ENCODE measurements at regions not wholly inside any gene's neighbourhood (a gene's known extent, or its start where the extent isn't known, plus 50 kb on each side); places are given as distances from the start of the nearest gene placed in this dataset.

- TF ChIP-seq POLR2A (IDR thresholded peaks at IDR 0.05) (no peak), CTCF (IDR thresholded peaks at IDR 0.05) (no peak), POLR2AphosphoS5 (IDR thresholded peaks at IDR 0.05; ENCODE audit: insufficient read depth in 1 of 2, low read depth in 1 of 2) (no peak)
- intact Hi-C loops (cut with DNase I): no loop called here
Measured at GRCh38 chr10:3684891-3685290, 100.1 kb downstream of the KLF6 start.

GRCh38 chr10:3683560-3683959, 101.4 kb downstream of the KLF6 start:
- no peaks in the 10 kb centered on the region for H3K27me3 ChIP-seq
- no peak overlapping the region for H3K4me3 ChIP-seq
- intact Hi-C loops (cut with DNase I): no loop called here
- TF ChIP-seq POLR2A (IDR thresholded peaks at IDR 0.05) (no peak), CTCF (IDR thresholded peaks at IDR 0.05) (no peak), POLR2AphosphoS5 (IDR thresholded peaks at IDR 0.05; ENCODE audit: insufficient read depth in 1 of 2, low read depth in 1 of 2) (no peak)
- H3K4me1 ChIP-seq: no peaks in the 10 kb centered on the region
- no peak overlapping the region for H3K27ac ChIP-seq
- no peaks in the 10 kb centered on the region for H3K36me3 ChIP-seq
- DNase-seq (ENCODE audit: extremely low spot score in 2 of 2): no peak
- H3K9me3 ChIP-seq: no peaks in the 10 kb centered on the region

More at GRCh38 chr10:3684891-3685290, 100.1 kb downstream of the KLF6 start:
- DNase-seq (ENCODE audit: extremely low spot score in 2 of 2): no peak
- Histone ChIP-seq H3K27ac (no peak overlapping the region), H3K9me3 (no peaks in the 10 kb centered on the region), H3K27me3 (no peaks in the 10 kb centered on the region), H3K4me1 (no peaks in the 10 kb centered on the region), H3K36me3 (no peaks in the 10 kb centered on the region), H3K4me3 (no peak overlapping the region)

GRCh38 chr10:3682745-3683144, 102.3 kb downstream of the KLF6 start:
- no peak for DNase-seq (ENCODE audit: extremely low spot score in 2 of 2)
- no peak for TF ChIP-seq POLR2A (IDR thresholded peaks at IDR 0.05)
- no peak for TF ChIP-seq CTCF (IDR thresholded peaks at IDR 0.05)
- no peak for TF ChIP-seq POLR2AphosphoS5 (IDR thresholded peaks at IDR 0.05; ENCODE audit: insufficient read depth in 1 of 2, low read depth in 1 of 2)
- no peak overlapping the region for H3K27ac ChIP-seq
- no peaks in the 10 kb centered on the region for H3K9me3 ChIP-seq
- intact Hi-C loops (cut with DNase I): no loop called here
- H3K27me3 ChIP-seq: no peaks in the 10 kb centered on the region
- no peaks in the 10 kb centered on the region for H3K4me1 ChIP-seq
- H3K4me3 ChIP-seq: no peak overlapping the region
- no peaks in the 10 kb centered on the region for H3K36me3 ChIP-seq

GRCh38 chr10:3681642-3682554, 103.1 kb downstream of the KLF6 start:
- Histone ChIP-seq H3K4me3 (no peak overlapping the region), H3K27ac (no peak overlapping the region), H3K27me3 (no peaks in the 10 kb centered on the region), H3K4me1 (no peaks in the 10 kb centered on the region), H3K36me3 (no peaks in the 10 kb centered on the region), H3K9me3 (no peaks in the 10 kb centered on the region)
- no peak for DNase-seq (ENCODE audit: extremely low spot score in 2 of 2)
- intact Hi-C loops (cut with DNase I): no loop called here
- TF ChIP-seq POLR2AphosphoS5 (IDR thresholded peaks at IDR 0.05; ENCODE audit: insufficient read depth in 1 of 2, low read depth in 1 of 2) (no peak), CTCF (IDR thresholded peaks at IDR 0.05) (no peak), POLR2A (IDR thresholded peaks at IDR 0.05) (no peak)

All from vagina (tissue), 2 donors.